HCT116 (cell line): ENCODE measurements at regions not wholly inside any gene's neighbourhood (a gene's known extent, or its start where the extent isn't known, plus 50 kb on each side); places are given as distances from the start of the nearest gene placed in this dataset.

ENCODE experiments used
- ATAC-seq: fragments of 200-7000 bp; cut with Tn5 transposase; 2 replicates; pipeline ENCODE4 v1.9.1; 2020; ENCODE audit warnings: mild to moderate bottlenecking, moderate library complexity
- BruUV-seq: library from RNA; stranded (reverse); fragments of 400-500 nt; replicated peaks from 2 replicates; lab custom pipeline; 2021; lab: Mats Ljungman, UMichigan
- CTCF ChIA-PET: fragments of 300-600 bp; sonication (Branson Sonifier 250); formaldehyde crosslinking; loops from one replicate; lab custom pipeline; 2021; ENCODE audit warnings: antibody characterized with exemption; lab: Charles Lee
- POLR2A ChIA-PET: fragments of 300-600, 350-600 bp; sonication (Branson Sonifier 250); formaldehyde crosslinking; loops from one replicate; lab custom pipeline; 2021; ENCODE audit warnings: antibody characterized with exemption; lab: Charles Lee
- RAD21 ChIA-PET, 2 experiments: fragments of 300-600 bp; sonication (Branson Sonifier 250); formaldehyde crosslinking; loops; one replicate each; lab custom pipeline; 2023; ENCODE audit warnings: low total read pairs in 2 of 2; ENCODE audit not compliant: uncharacterized antibody in 2 of 2, unreplicated experiment in 2 of 2, low non-redundant PET in 1 of 2; lab: Charles Lee
- DNase-seq: peaks from one replicate; pipeline ENCODE4 v3.0.0-alpha.2; 2010; ENCODE audit warnings: low read depth, low spot score
- H2AFZ ChIP-seq: fragments of 200-600 bp; shearing (Covaris generic), sonication (generic); 2 replicates; pipeline ENCODE4 v1.6.1; 2017; ENCODE audit warnings: low read depth, mixed run types, mixed read lengths, antibody characterized with exemption, low read length; ENCODE audit not compliant: poor library complexity, severe bottlenecking
- H3K27ac ChIP-seq: 2 replicates; pipeline ENCODE4 v1.5.1; 2012; ENCODE audit warnings: low read depth, low read length
- H3K27me3 ChIP-seq: fragments of 200-600 bp; sonication (generic); 2 replicates; pipeline ENCODE4 v1.6.1; 2016; ENCODE audit warnings: mixed run types, low read length, mixed read lengths; ENCODE audit not compliant: insufficient read depth
- H3K36me3 ChIP-seq, 2 experiments: fragments of 200-500 bp in 1 of 2; fragments of 200-600 bp in 1 of 2; sonication (Bioruptor generic) in 1 of 2; sonication (generic) in 1 of 2; 2 replicates each; pipeline versions ENCODE4 v1.5.1 to v1.6.1; 2014 to 2016; ENCODE audit warnings: low read length in 2 of 2, inconsistent platforms in 1 of 2, mixed read lengths in 1 of 2, mixed run types in 1 of 2; ENCODE audit not compliant: insufficient read depth in 2 of 2, control insufficient read depth in 1 of 2
- H3K4me1 ChIP-seq, 2 experiments: fragments of 200-600 bp in 1 of 2; sonication (generic) in 1 of 2; 2 replicates each; pipeline versions ENCODE4 v1.5.1 to v1.6.1; 2012 to 2017; ENCODE audit warnings: low read length in 2 of 2, inconsistent platforms in 1 of 2, mild to moderate bottlenecking in 1 of 2, mixed read lengths in 1 of 2, mixed run types in 1 of 2, moderate library complexity in 1 of 2; ENCODE audit not compliant: insufficient read depth in 2 of 2, control insufficient read depth in 1 of 2
- H3K4me2 ChIP-seq: fragments of 200-600 bp; sonication (generic); 2 replicates; pipeline ENCODE4 v1.6.1; 2017; ENCODE audit warnings: mixed run types, low read length, mixed read lengths
- H3K4me3 ChIP-seq, 2 experiments: fragments of 200-600 bp in 1 of 2; sonication (generic) in 1 of 2; replicated peaks in 1 of 2; 2 replicates each; pipeline ENCODE4 v1.5.1; 2011 to 2016; ENCODE audit warnings: low read length in 2 of 2, control low read depth in 1 of 2, low read depth in 1 of 2, mild to moderate bottlenecking in 1 of 2, mixed read lengths in 1 of 2, mixed run types in 1 of 2
- H3K79me2 ChIP-seq: fragments of 200-600 bp; sonication (generic); 2 replicates; pipeline ENCODE4 v1.6.1; 2017; ENCODE audit warnings: mild to moderate bottlenecking, mixed run types, low read length, moderate library complexity, mixed read lengths; ENCODE audit not compliant: insufficient read depth
- H3K9ac ChIP-seq: fragments of 200-600 bp; sonication (generic); 2 replicates; pipeline ENCODE4 v1.6.1; 2016; ENCODE audit warnings: low read length, mixed read lengths
- H3K9me2 ChIP-seq: fragments of 200-600 bp; sonication (generic), shearing (Covaris generic); 2 replicates; pipeline ENCODE4 v1.6.1; 2017; ENCODE audit warnings: mixed run types, mild to moderate bottlenecking, moderate library complexity; ENCODE audit not compliant: insufficient read depth
- H3K9me3 ChIP-seq, 2 experiments: fragments of 200-500 bp in 1 of 2; fragments of 200-600 bp in 1 of 2; sonication (Bioruptor generic) in 1 of 2; sonication (generic) in 1 of 2; 2 replicates each; pipeline ENCODE4 v1.6.1; 2014 to 2017; ENCODE audit warnings: low read length in 2 of 2, mixed read lengths in 2 of 2, inconsistent platforms in 1 of 2, low read depth in 1 of 2, mild to moderate bottlenecking in 1 of 2, mixed run types in 1 of 2, moderate library complexity in 1 of 2; ENCODE audit not compliant: control insufficient read depth in 1 of 2, insufficient read depth in 1 of 2
- H4K20me1 ChIP-seq: fragments of 200-600 bp; sonication (generic), shearing (Covaris generic); 2 replicates; pipeline ENCODE4 v1.6.1; 2017; ENCODE audit warnings: mixed run types, mild to moderate bottlenecking, moderate library complexity; ENCODE audit not compliant: insufficient read depth
- ATF3 ChIP-seq: IDR thresholded peaks from 2 replicates; pipeline ENCODE4 v1.6.1; 2012
- CBX3 ChIP-seq: IDR thresholded peaks from 2 replicates; pipeline ENCODE4 v1.6.1; 2012; ENCODE audit warnings: low read depth
- CTCF ChIP-seq, 3 experiments: fragments of 200-600 bp in 1 of 3; sonication (generic) in 1 of 3; IDR thresholded peaks in 2 of 3; conservative IDR thresholded peaks in 1 of 3; 2 replicates each; pipeline ENCODE4 v1.5.1; 2012 to 2017; ENCODE audit warnings: low read depth in 2 of 3, low read length in 2 of 3, antibody characterized with exemption in 1 of 3, borderline replicate concordance in 1 of 3, control low read depth in 1 of 3, mild to moderate bottlenecking in 1 of 3, mixed read lengths in 1 of 3, mixed run types in 1 of 3, moderate library complexity in 1 of 3; ENCODE audit not compliant: insufficient read depth in 1 of 3
- EGR1 ChIP-seq: IDR thresholded peaks from 2 replicates; pipeline ENCODE4 v1.6.1; 2012; ENCODE audit warnings: low read depth
- ELF1 ChIP-seq: IDR thresholded peaks from 2 replicates; pipeline ENCODE4 v1.6.1; 2012; ENCODE audit warnings: low read depth, borderline replicate concordance
- EZH2 ChIP-seq: fragments of 200-600 bp; sonication (generic); IDR thresholded peaks from 2 replicates; pipeline ENCODE4 v1.6.1; 2017; ENCODE audit warnings: antibody characterized with exemption, mixed run types
- EZH2phosphoT487 ChIP-seq: fragments of 200-600 bp; IDR thresholded peaks from 2 replicates; pipeline ENCODE4 v1.6.1; 2018; ENCODE audit warnings: antibody characterized with exemption, borderline replicate concordance
- FOSL1 ChIP-seq: IDR thresholded peaks from 2 replicates; pipeline ENCODE4 v1.6.1; 2012; ENCODE audit warnings: low read depth
- JUND ChIP-seq: IDR thresholded peaks from 2 replicates; pipeline ENCODE4 v1.6.1; 2012
- POLR2AphosphoS5 ChIP-seq: IDR thresholded peaks from 2 replicates; pipeline ENCODE4 v1.6.1; 2011; ENCODE audit warnings: mild to moderate bottlenecking, low read depth, low read length, moderate library complexity
- SIN3A ChIP-seq: IDR thresholded peaks from 2 replicates; pipeline ENCODE4 v1.6.1; 2012; ENCODE audit warnings: low read depth
- SP1 ChIP-seq: IDR thresholded peaks from 2 replicates; pipeline ENCODE4 v1.6.1; 2012; ENCODE audit warnings: low read depth
- SRF ChIP-seq: IDR thresholded peaks from 2 replicates; pipeline ENCODE4 v1.6.1; 2012; ENCODE audit warnings: low read depth
- TCF7L2 ChIP-seq: IDR thresholded peaks from 2 replicates; pipeline ENCODE4 v1.7.0; 2011; ENCODE audit warnings: borderline replicate concordance, inconsistent platforms; ENCODE audit not compliant: insufficient read depth, insufficient read length; ENCODE audit errors: extremely low read depth
- YY1 ChIP-seq: IDR thresholded peaks from 2 replicates; pipeline ENCODE4 v1.6.1; 2011; ENCODE audit warnings: low read length, low read depth, moderate library complexity, mild to moderate bottlenecking; ENCODE audit not compliant: insufficient replicate concordance; ENCODE audit errors: extremely low read depth
- ZFX ChIP-seq: fragments of 450-650 bp; IDR thresholded peaks from 2 replicates; pipeline ENCODE4 v1.6.1; 2017
- intact Hi-C: fragments of 100-400 bp; cut with micrococcal nuclease; formaldehyde crosslinking; loops from 2 replicates; pipeline ENCODE4 v1.10.0; 2022
- TF ChIP-seq, protein P1 (sequence below): IDR thresholded peaks from 2 replicates; pipeline ENCODE4 v1.6.1; 2012; ENCODE audit warnings: low read depth
- TF ChIP-seq, protein P2 (sequence below): IDR thresholded peaks from 2 replicates; pipeline ENCODE4 v1.6.1; 2012

GRCh38 chr14:42535397-42535796 lies 928.7 kb downstream of the LRFN5 start:
- DNase-seq (no peak), ATAC-seq (no peak)
- BruUV-seq: no TSS peak
- no peaks in the 10 kb centered on the region for H4K20me1 ChIP-seq
- H3K9me3 ChIP-seq: peaks cover 0 to 3% of the 10 kb centered on the region in 2 experiments; a peak in 1 of 4 replicates
- H3K9me2 ChIP-seq: no peaks in the 10 kb centered on the region
- no peak overlapping the region for H3K27ac ChIP-seq
- RAD21 ChIA-PET: no interaction called here
- CTCF ChIA-PET: no interaction called here
- H3K79me2 ChIP-seq: no peaks in the 10 kb centered on the region
- no peak for TF ChIP-seq SRF
- TF ChIP-seq SP1: no peak
- no peak for TF ChIP-seq EGR1
- TF ChIP-seq ZFX: no peak
- TF ChIP-seq ELF1: no peak
- no peak for TF ChIP-seq FOSL1
- TF ChIP-seq, protein P1, sequence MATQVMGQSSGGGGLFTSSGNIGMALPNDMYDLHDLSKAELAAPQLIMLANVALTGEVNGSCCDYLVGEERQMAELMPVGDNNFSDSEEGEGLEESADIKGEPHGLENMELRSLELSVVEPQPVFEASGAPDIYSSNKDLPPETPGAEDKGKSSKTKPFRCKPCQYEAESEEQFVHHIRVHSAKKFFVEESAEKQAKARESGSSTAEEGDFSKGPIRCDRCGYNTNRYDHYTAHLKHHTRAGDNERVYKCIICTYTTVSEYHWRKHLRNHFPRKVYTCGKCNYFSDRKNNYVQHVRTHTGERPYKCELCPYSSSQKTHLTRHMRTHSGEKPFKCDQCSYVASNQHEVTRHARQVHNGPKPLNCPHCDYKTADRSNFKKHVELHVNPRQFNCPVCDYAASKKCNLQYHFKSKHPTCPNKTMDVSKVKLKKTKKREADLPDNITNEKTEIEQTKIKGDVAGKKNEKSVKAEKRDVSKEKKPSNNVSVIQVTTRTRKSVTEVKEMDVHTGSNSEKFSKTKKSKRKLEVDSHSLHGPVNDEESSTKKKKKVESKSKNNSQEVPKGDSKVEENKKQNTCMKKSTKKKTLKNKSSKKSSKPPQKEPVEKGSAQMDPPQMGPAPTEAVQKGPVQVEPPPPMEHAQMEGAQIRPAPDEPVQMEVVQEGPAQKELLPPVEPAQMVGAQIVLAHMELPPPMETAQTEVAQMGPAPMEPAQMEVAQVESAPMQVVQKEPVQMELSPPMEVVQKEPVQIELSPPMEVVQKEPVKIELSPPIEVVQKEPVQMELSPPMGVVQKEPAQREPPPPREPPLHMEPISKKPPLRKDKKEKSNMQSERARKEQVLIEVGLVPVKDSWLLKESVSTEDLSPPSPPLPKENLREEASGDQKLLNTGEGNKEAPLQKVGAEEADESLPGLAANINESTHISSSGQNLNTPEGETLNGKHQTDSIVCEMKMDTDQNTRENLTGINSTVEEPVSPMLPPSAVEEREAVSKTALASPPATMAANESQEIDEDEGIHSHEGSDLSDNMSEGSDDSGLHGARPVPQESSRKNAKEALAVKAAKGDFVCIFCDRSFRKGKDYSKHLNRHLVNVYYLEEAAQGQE: no peak
- TF ChIP-seq YY1: no peak
- TF ChIP-seq CBX3: no peak
- TF ChIP-seq, protein P2, sequence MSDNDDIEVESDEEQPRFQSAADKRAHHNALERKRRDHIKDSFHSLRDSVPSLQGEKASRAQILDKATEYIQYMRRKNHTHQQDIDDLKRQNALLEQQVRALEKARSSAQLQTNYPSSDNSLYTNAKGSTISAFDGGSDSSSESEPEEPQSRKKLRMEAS: no peak
- no peak for TF ChIP-seq SIN3A
- TF ChIP-seq CTCF (IDR thresholded peaks at IDR 0.05 in 2 of 3, conservative IDR thresholded peaks at IDR 0.05 in 1 of 3; ENCODE audit: borderline replicate concordance in 1 of 3, insufficient read depth in 1 of 3, low read depth in 2 of 3, low read length in 2 of 3): no peak
- no peak for TF ChIP-seq TCF7L2
- TF ChIP-seq ATF3: no peak
- no peak for TF ChIP-seq EZH2phosphoT487
- TF ChIP-seq POLR2AphosphoS5: no peak
- TF ChIP-seq JUND: no peak
- no peak for TF ChIP-seq EZH2
- no peak overlapping the region for H3K4me3 ChIP-seq
- intact Hi-C loops: no loop called here
- POLR2A ChIA-PET: no interaction called here
- no peaks in the 10 kb centered on the region for H3K36me3 ChIP-seq
- no peak overlapping the region for H3K4me2 ChIP-seq
- no peak overlapping the region for H2AFZ ChIP-seq
- H3K9ac ChIP-seq: no peak overlapping the region
- no peaks in the 10 kb centered on the region for H3K4me1 ChIP-seq
- no peaks in the 10 kb centered on the region for H3K27me3 ChIP-seq
